ENCODE measurements at regions not wholly inside any gene's neighbourhood (a gene's known extent, or its start where the extent isn't known, plus 50 kb on each side); places are given as distances from the start of the nearest gene placed in this dataset.
A peak's percentile ranks its signal among the peaks of the same experiment; 100 is the strongest.

GRCh38 chr4:83189631-83190136 lies 75.2 kb upstream of the PLAC8 start:
- Histone ChIP-seq H3K4me1 (no peaks in the 10 kb centered on the region), H3K9me3 (no peaks in the 10 kb centered on the region), H3K36me3 (no peaks in the 10 kb centered on the region), H3K27ac (no peak overlapping the region), H3K4me3 (no peak overlapping the region), H3K27me3 (no peaks in the 10 kb centered on the region)
- no peak for TF ChIP-seq POLR2AphosphoS5 (IDR thresholded peaks at IDR 0.05)
- TF ChIP-seq CTCF (IDR thresholded peaks at IDR 0.05), result no peak
- no peak for TF ChIP-seq POLR2A (IDR thresholded peaks at IDR 0.05)
- no peak for TF ChIP-seq EP300 (IDR thresholded peaks at IDR 0.05)
- ATAC-seq, result no peak
- 69 to 75% methylated on average over 6 to 7 of the region's 7 CpGs for WGBS, 2 donors (ENCODE audit: low coverage in 1 of 2)

- ATAC-seq, result no peak
- H3K27ac ChIP-seq, result no peak overlapping the region
- H3K4me1 ChIP-seq, result no peaks in the 10 kb centered on the region
- 68 to 78% methylated on average over 6 to 7 of the region's 7 CpGs for WGBS, 2 donors (ENCODE audit: low coverage in 1 of 2)
- no peak for TF ChIP-seq POLR2AphosphoS5 (IDR thresholded peaks at IDR 0.05)
- TF ChIP-seq CTCF (IDR thresholded peaks at IDR 0.05), result no peak
- TF ChIP-seq EP300 (IDR thresholded peaks at IDR 0.05), result no peak
- no peak for TF ChIP-seq POLR2A (IDR thresholded peaks at IDR 0.05)
- no peaks in the 10 kb centered on the region for H3K9me3 ChIP-seq
- no peaks in the 10 kb centered on the region for H3K27me3 ChIP-seq
- no peak overlapping the region for H3K4me3 ChIP-seq
- no peaks in the 10 kb centered on the region for H3K36me3 ChIP-seq
Observed at GRCh38 chr4:83180431-83180968, 66.0 kb upstream of the PLAC8 start.

- ATAC-seq, result peak; percentile 25
- TF ChIP-seq EP300 (IDR thresholded peaks at IDR 0.05), result no peak
- TF ChIP-seq POLR2A (IDR thresholded peaks at IDR 0.05), result no peak
- no peak for TF ChIP-seq CTCF (IDR thresholded peaks at IDR 0.05)
- no peak for TF ChIP-seq POLR2AphosphoS5 (IDR thresholded peaks at IDR 0.05)
- H3K9me3 ChIP-seq, result no peaks in the 10 kb centered on the region
- WGBS, 2 donors (ENCODE audit: low coverage in 1 of 2), result 44 to 57% methylated on average over 2 of the region's 2 CpGs
- no peak overlapping the region for H3K27ac ChIP-seq
- H3K36me3 ChIP-seq, result no peaks in the 10 kb centered on the region
- no peaks in the 10 kb centered on the region for H3K27me3 ChIP-seq
- no peaks in the 10 kb centered on the region for H3K4me1 ChIP-seq
- no peak overlapping the region for H3K4me3 ChIP-seq
Observed at GRCh38 chr4:83179205-83179604, 64.7 kb upstream of the PLAC8 start.

- H3K4me3 ChIP-seq, result no peak overlapping the region
- H3K27ac ChIP-seq, result no peak overlapping the region
- no peaks in the 10 kb centered on the region for H3K4me1 ChIP-seq
- H3K9me3 ChIP-seq, result no peaks in the 10 kb centered on the region
- WGBS, 2 donors (ENCODE audit: low coverage in 1 of 2), result 33 to 59% methylated on average over 2 of the region's 2 CpGs
- no peaks in the 10 kb centered on the region for H3K27me3 ChIP-seq
- no peaks in the 10 kb centered on the region for H3K36me3 ChIP-seq
- TF ChIP-seq CTCF (IDR thresholded peaks at IDR 0.05) (no peak), POLR2AphosphoS5 (IDR thresholded peaks at IDR 0.05) (no peak), POLR2A (IDR thresholded peaks at IDR 0.05) (no peak), EP300 (IDR thresholded peaks at IDR 0.05) (no peak)
- no peak for ATAC-seq
Observed at GRCh38 chr4:83178029-83178428, 63.5 kb upstream of the PLAC8 start.

- Histone ChIP-seq H3K36me3 (no peaks in the 10 kb centered on the region), H3K9me3 (no peaks in the 10 kb centered on the region), H3K4me1 (no peaks in the 10 kb centered on the region), H3K27me3 (no peaks in the 10 kb centered on the region), H3K4me3 (no peak overlapping the region), H3K27ac (no peak overlapping the region)
- TF ChIP-seq POLR2AphosphoS5 (IDR thresholded peaks at IDR 0.05) (no peak), EP300 (IDR thresholded peaks at IDR 0.05) (no peak), CTCF (IDR thresholded peaks at IDR 0.05) (no peak), POLR2A (IDR thresholded peaks at IDR 0.05) (no peak)
- no peak for ATAC-seq
- 0% methylated on average over 1 of the region's 1 CpG for WGBS, 2 donors (ENCODE audit: low coverage in 1 of 2)
Observed at GRCh38 chr4:83177182-83177581, 62.7 kb upstream of the PLAC8 start.
